Activated CD4-positive, alpha-beta T cell treated with anti-CD3 and anti-CD28 coated beads, Interleukin-2, amount 10 ng/mL, durations not matched to agents 7 days and 5 days (primary cell): ENCODE measurements at regions not wholly inside any gene's neighbourhood (a gene's known extent, or its start where the extent isn't known, plus 50 kb on each side); places are given as distances from the start of the nearest gene placed in this dataset.

Experiments used
- CTCF ChIA-PET: fragments of 350-600 bp; sonication (Branson Sonifier 250); formaldehyde crosslinking; loops from one replicate; lab custom pipeline; 2021; ENCODE audit warnings: antibody characterized with exemption; lab: Charles Lee
- POLR2A ChIA-PET: fragments of 350-600 bp; sonication (Branson Sonifier 250); formaldehyde crosslinking; loops from one replicate; lab custom pipeline; 2021; ENCODE audit warnings: antibody characterized with exemption; lab: Charles Lee
- DNase-seq: peaks from one replicate; pipeline ENCODE4 v3.0.0-alpha.2; 2020
- H3K27ac Mint-ChIP-seq: one replicate; pipeline ENCODE4 v1.8.0; 2021; ENCODE audit warnings: mild to moderate bottlenecking, moderate library complexity, mixed read lengths
- H3K27me3 Mint-ChIP-seq: one replicate; pipeline ENCODE4 v1.8.0; 2021; ENCODE audit warnings: mixed read lengths
- H3K36me3 Mint-ChIP-seq: one replicate; pipeline ENCODE4 v1.8.0; 2021; ENCODE audit warnings: low read depth, mixed read lengths
- H3K4me1 Mint-ChIP-seq: one replicate; pipeline ENCODE4 v1.8.0; 2021; ENCODE audit warnings: mixed read lengths
- H3K4me3 Mint-ChIP-seq: one replicate; pipeline ENCODE4 v1.8.0; 2021; ENCODE audit warnings: mild to moderate bottlenecking, moderate library complexity, mixed read lengths
- H3K9me3 Mint-ChIP-seq: one replicate; pipeline ENCODE4 v1.8.0; 2021; ENCODE audit warnings: mixed read lengths

DNA sequence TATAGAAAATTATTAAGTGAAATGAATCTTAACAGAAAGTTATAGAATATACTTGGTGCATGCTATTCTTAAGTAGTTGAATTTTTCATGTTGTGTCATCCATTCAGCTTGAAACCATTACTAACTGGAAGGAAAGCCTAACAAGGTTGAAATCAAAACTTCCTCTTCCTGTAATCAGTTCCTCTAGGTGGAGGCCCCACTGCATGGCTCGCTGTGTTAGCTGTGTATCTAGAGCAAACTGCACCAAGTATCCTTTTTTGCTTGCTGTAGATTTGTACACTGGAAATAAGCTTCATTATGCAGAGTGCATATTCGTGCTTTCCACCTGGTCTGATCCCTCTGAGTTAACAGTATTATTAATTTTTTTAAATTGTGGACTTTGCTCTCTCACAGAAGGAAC is 1146.1 kb downstream of the EFNB2 start:
- DNase-seq = no peak
- Mint-ChIP-seq H3K27ac (no peak overlapping the region), H3K36me3 (no peaks in the 10 kb centered on the region), H3K4me3 (no peak overlapping the region), H3K9me3 (no peaks in the 10 kb centered on the region), H3K27me3 (no peaks in the 10 kb centered on the region), H3K4me1 (no peaks in the 10 kb centered on the region)
- CTCF ChIA-PET = no interaction called here
- POLR2A ChIA-PET = no interaction called here

GRCh38 chr13:105377452-105377851 is 1158.0 kb downstream of the EFNB2 start:
- POLR2A ChIA-PET = no interaction called here

GRCh38 chr13:105370011-105370650 is 1165.3 kb downstream of the EFNB2 start:
- H3K36me3 Mint-ChIP-seq = no peaks in the 10 kb centered on the region
- no peaks in the 10 kb centered on the region for H3K9me3 Mint-ChIP-seq
- CTCF ChIA-PET = no interaction called here
- POLR2A ChIA-PET = no interaction called here
- H3K27ac Mint-ChIP-seq = no peak overlapping the region
- DNase-seq = no peak
- H3K4me1 Mint-ChIP-seq = no peaks in the 10 kb centered on the region
- H3K27me3 Mint-ChIP-seq = no peaks in the 10 kb centered on the region
- H3K4me3 Mint-ChIP-seq = no peak overlapping the region

More at GRCh38 chr13:105377452-105377851, 1158.0 kb downstream of the EFNB2 start:
- Mint-ChIP-seq H3K4me3 (no peak overlapping the region), H3K27me3 (no peaks in the 10 kb centered on the region), H3K9me3 (no peaks in the 10 kb centered on the region), H3K4me1 (no peaks in the 10 kb centered on the region), H3K27ac (no peak overlapping the region), H3K36me3 (no peaks in the 10 kb centered on the region)
- no peak for DNase-seq
- CTCF ChIA-PET = no interaction called here

DNA sequence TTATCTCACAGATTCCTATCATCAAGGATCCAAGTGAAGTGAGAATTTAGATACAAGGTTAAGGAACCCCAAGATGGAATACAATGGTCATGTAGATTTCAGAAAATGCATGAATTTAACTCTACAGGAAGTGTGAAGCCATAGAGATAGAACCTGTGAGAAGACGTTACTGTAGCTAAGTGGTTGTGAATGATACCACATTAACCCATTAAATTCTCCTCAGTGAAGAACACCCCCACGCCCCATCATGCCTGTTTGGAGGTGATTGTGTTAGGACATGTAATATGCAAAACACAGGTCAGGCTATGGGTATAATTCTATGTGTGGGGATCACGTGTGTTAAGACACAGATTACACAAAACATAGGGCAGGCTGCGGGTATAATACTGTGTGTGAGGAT is 1166.7 kb downstream of the EFNB2 start:
- Mint-ChIP-seq H3K27me3 (peaks cover 5% of the 10 kb centered on the region), H3K9me3 (no peaks in the 10 kb centered on the region), H3K36me3 (no peaks in the 10 kb centered on the region), H3K4me1 (no peaks in the 10 kb centered on the region), H3K27ac (no peak overlapping the region), H3K4me3 (no peak overlapping the region)
- DNase-seq = no peak
- ChIA-PET CTCF (no interaction called here), POLR2A (no interaction called here)

DNA sequence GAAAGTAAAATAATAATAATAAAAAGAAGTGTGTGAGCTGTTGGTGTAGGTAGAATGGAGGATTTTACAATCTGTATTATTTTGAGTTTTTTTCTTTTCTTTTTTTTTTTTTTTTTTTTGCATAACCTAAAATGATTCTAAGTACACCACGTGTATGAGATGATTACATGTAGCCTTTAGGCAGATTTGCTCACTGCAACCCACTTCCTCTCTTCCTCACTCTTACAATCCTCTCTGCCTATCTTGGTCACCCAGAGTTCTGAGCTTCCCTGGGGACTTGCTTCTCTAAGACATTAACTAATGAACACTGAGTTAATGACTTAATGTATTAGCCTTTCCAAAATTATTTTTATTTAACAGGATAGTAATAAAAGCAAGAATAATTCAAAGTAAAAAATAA is 1169.6 kb downstream of the EFNB2 start:
- H3K27me3 Mint-ChIP-seq = peaks cover 5% of the 10 kb centered on the region
- H3K36me3 Mint-ChIP-seq = no peaks in the 10 kb centered on the region
- no peak overlapping the region for H3K4me3 Mint-ChIP-seq
- H3K4me1 Mint-ChIP-seq = no peaks in the 10 kb centered on the region
- DNase-seq = no peak
- no peak overlapping the region for H3K27ac Mint-ChIP-seq
- ChIA-PET CTCF (no interaction called here), POLR2A (interaction anchor here (0.7 kb wide), 1 partner anchor 241 kb away, joined by 3 read pairs; no protein-coding TSS in a partner anchor)
- no peaks in the 10 kb centered on the region for H3K9me3 Mint-ChIP-seq

DNA sequence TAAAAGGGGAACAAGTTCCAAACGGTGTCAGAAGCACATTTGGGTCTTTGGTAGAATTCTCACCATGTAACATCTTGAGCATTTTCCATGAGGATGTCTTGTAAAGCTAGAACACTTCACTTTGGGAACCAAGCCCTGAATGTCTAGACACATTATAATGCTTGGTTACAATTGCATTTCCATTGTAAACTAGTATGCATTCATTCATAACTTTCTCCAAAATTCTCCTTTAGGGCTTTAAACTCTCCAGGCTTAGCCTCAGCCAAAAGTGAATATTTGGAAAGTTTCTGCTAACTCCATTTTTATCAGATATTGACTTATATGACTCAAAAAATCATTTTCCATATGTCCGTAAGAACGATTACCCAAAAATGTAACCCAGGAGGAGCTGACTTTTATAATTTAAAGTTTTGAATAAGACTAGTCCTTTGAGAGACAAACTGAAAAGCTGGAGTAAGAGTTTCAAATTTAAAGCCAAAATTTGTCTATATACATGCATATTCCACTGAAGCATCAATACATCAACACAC is 1170.4 kb downstream of the EFNB2 start:
- Mint-ChIP-seq H3K27ac (no peak overlapping the region), H3K9me3 (no peaks in the 10 kb centered on the region), H3K27me3 (peaks cover 5% of the 10 kb centered on the region), H3K4me1 (no peaks in the 10 kb centered on the region), H3K36me3 (no peaks in the 10 kb centered on the region), H3K4me3 (no peak overlapping the region)
- DNase-seq = no peak
- ChIA-PET CTCF (no interaction called here), POLR2A (no interaction called here)

DNA sequence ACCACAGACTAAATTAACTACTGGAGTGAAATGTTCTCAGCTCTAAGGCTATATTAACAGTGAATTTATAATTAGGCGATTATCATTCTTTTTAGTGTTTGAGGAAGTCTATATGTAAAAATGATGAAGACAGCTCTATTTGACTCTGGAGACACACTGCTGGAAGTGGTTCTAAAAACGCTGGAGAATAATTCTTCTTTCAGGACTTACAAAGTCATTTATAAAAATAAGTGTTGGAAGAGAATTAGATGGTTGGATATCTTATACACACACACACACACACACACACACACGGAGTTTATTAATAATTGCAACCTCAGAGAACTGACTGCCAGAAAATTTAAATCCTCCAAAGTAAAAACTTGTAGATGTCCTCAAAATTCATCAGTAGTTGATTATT is 1171.3 kb downstream of the EFNB2 start:
- no peak overlapping the region for H3K27ac Mint-ChIP-seq
- peaks cover 5% of the 10 kb centered on the region for H3K27me3 Mint-ChIP-seq
- POLR2A ChIA-PET = no interaction called here
- no peaks in the 10 kb centered on the region for H3K4me1 Mint-ChIP-seq
- no peaks in the 10 kb centered on the region for H3K9me3 Mint-ChIP-seq
- CTCF ChIA-PET = no interaction called here
- no peaks in the 10 kb centered on the region for H3K36me3 Mint-ChIP-seq
- DNase-seq = no peak
- no peak overlapping the region for H3K4me3 Mint-ChIP-seq

GRCh38 chr13:105363261-105364190 is 1171.9 kb downstream of the EFNB2 start:
- DNase-seq = no peak
- Mint-ChIP-seq H3K9me3 (no peaks in the 10 kb centered on the region), H3K36me3 (no peaks in the 10 kb centered on the region), H3K4me3 (no peak overlapping the region), H3K27ac (no peak overlapping the region), H3K27me3 (peaks cover 5% of the 10 kb centered on the region), H3K4me1 (no peaks in the 10 kb centered on the region)
- POLR2A ChIA-PET = no interaction called here
- CTCF ChIA-PET = no interaction called here

DNA sequence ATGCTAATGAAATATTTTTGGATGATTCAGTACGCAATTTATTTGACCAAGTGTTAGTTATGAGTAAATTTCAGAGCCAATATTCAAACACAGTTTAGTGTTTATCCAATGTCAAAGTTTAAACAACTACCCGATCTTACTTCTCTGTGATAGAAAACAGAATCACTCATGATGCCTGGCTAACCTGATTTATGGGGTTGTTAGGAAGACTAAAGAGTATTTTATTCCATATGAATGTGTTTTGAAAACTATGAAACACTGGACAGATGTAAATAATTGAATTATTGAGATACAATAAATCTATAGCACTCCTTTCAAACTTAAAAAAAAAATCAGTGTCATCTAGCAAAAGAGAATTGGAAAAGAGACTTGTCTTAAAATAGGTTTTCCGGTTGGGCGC is 1181.8 kb downstream of the EFNB2 start:
- H3K4me3 Mint-ChIP-seq = no peak overlapping the region
- no peaks in the 10 kb centered on the region for H3K4me1 Mint-ChIP-seq
- H3K27me3 Mint-ChIP-seq = no peaks in the 10 kb centered on the region
- no peaks in the 10 kb centered on the region for H3K9me3 Mint-ChIP-seq
- no peaks in the 10 kb centered on the region for H3K36me3 Mint-ChIP-seq
- ChIA-PET POLR2A (no interaction called here), CTCF (no interaction called here)
- no peak overlapping the region for H3K27ac Mint-ChIP-seq
- no peak for DNase-seq

GRCh38 chr13:105349082-105349723 is 1186.3 kb downstream of the EFNB2 start:
- ChIA-PET POLR2A (no interaction called here), CTCF (no interaction called here)
- DNase-seq = no peak
- Mint-ChIP-seq H3K4me1 (no peaks in the 10 kb centered on the region), H3K27me3 (no peaks in the 10 kb centered on the region), H3K4me3 (no peak overlapping the region), H3K36me3 (no peaks in the 10 kb centered on the region), H3K9me3 (no peaks in the 10 kb centered on the region), H3K27ac (no peak overlapping the region)

DNA sequence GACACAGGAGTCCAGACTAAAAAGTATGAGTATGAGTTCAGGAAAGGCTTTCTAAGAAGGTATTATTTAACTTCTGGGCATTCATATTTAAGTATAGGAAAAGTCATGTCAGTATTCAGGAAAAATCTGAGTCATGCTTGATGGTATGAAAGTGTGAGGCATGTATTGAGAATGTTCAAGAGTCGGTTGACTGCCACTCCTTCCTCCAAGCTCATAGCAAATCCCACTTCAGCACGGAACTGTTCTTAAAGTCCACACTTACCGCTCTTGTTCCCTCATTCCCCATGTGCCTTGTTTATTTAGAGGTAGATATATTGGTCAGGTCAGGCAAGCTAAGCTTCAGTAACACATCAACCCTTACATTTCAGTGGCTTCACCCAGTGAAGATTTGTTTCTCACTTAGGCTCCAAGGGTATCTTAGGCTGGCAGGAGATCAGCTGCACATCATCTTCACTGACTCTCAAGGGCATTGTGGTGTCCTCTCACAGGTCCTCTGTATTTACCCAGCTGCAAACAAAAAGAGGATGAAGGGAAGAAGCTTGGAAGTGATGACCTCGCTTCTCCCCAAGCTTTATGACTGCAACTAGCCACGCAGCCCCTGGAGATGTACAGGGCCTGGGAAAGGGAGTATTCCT is 1189.2 kb downstream of the EFNB2 start:
- no peaks in the 10 kb centered on the region for H3K27me3 Mint-ChIP-seq
- ChIA-PET POLR2A (no interaction called here), CTCF (no interaction called here)
- H3K27ac Mint-ChIP-seq = no peak overlapping the region
- H3K4me1 Mint-ChIP-seq = no peaks in the 10 kb centered on the region
- no peaks in the 10 kb centered on the region for H3K36me3 Mint-ChIP-seq
- no peaks in the 10 kb centered on the region for H3K9me3 Mint-ChIP-seq
- no peak overlapping the region for H3K4me3 Mint-ChIP-seq
- no peak for DNase-seq

- no peaks in the 10 kb centered on the region for H3K9me3 Mint-ChIP-seq
- no peak overlapping the region for H3K27ac Mint-ChIP-seq
- H3K4me3 Mint-ChIP-seq = no peak overlapping the region
- no peaks in the 10 kb centered on the region for H3K4me1 Mint-ChIP-seq
- ChIA-PET CTCF (no interaction called here), POLR2A (no interaction called here)
- H3K36me3 Mint-ChIP-seq = no peaks in the 10 kb centered on the region
- DNase-seq = no peak
- H3K27me3 Mint-ChIP-seq = no peaks in the 10 kb centered on the region
Measured at GRCh38 chr13:105345730-105346129, 1189.7 kb downstream of the EFNB2 start.

DNA sequence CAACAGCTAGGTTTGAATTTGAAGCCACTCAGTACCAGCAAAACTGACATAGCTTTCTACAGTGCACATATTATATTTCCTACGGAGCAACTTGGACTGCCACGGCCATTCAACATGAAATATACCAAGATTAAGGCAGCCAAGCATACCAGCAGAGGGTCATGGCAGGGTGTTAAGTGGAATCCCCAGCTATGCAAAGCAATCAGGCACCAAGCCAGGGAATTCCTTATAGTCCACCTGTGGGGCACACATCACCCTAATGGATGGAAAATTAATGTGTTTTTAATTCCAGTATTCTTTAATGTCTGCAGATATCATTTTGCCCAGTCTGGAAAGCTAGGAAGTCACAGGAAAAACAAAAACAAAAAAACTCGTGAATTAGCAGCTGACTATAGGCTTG is 1190.3 kb downstream of the EFNB2 start:
- ChIA-PET CTCF (no interaction called here), POLR2A (no interaction called here)
- Mint-ChIP-seq H3K4me1 (no peaks in the 10 kb centered on the region), H3K9me3 (no peaks in the 10 kb centered on the region), H3K27ac (no peak overlapping the region), H3K27me3 (no peaks in the 10 kb centered on the region), H3K4me3 (no peak overlapping the region), H3K36me3 (no peaks in the 10 kb centered on the region)
- no peak for DNase-seq
